Prostate gland (tissue), 2 donors: ENCODE measurements at regions not wholly inside any gene's neighbourhood (a gene's known extent, or its start where the extent isn't known, plus 50 kb on each side); places are given as distances from the start of the nearest gene placed in this dataset.

Experiments used
- DNase-seq: peaks from one replicate; pipeline ENCODE4 v3.0.0-alpha.2; 2019; ENCODE audit warnings: low spot score
- H3K27ac ChIP-seq, 2 donors: fragments of 200-600 bp; sonication (generic); 2 replicates each; pipeline ENCODE4 v1.5.1; 2017 to 2019
- H3K27me3 ChIP-seq: fragments of 200-600 bp; sonication (generic); replicated peaks from 2 replicates; pipeline ENCODE4 v1.5.1; 2019; ENCODE audit not compliant: insufficient read depth
- H3K36me3 ChIP-seq, 2 donors: fragments of 200-600 bp; sonication (generic); 1 replicate in 1 of 2; 2 replicates in 1 of 2; pipeline versions ENCODE4 v1.5.1 to v1.8.1; 2017 to 2019
- H3K4me1 ChIP-seq: fragments of 200-600 bp; sonication (generic); replicated peaks from 2 replicates; pipeline ENCODE4 v1.5.1; 2019
- H3K4me3 ChIP-seq, 2 donors: fragments of 200-600 bp; sonication (generic); 2 replicates each; pipeline ENCODE4 v1.5.1; 2017 to 2019
- H3K9me3 ChIP-seq: fragments of 200-600 bp; sonication (generic); 2 replicates; pipeline ENCODE4 v1.5.1; 2017
- POLR2A ChIP-seq: fragments of 450-650 bp; IDR thresholded peaks from one replicate; pipeline ENCODE4 v1.6.1; 2016; ENCODE audit warnings: antibody characterized with exemption, mild to moderate bottlenecking
- POLR2AphosphoS5 ChIP-seq: sonication (generic); formaldehyde crosslinking; IDR thresholded peaks from one replicate; pipeline ENCODE4 v1.6.1; 2017; ENCODE audit warnings: antibody characterized with exemption
- WGBS: methylation state at CpG from one replicate; pipeline ENCODE4 v1.1.5; 2018; 5-methylcytosine and 5-hydroxymethylcytosine counted together
- intact Hi-C: fragments of 100-400 bp; cut with DNase I; formaldehyde crosslinking; loops from one replicate; pipeline ENCODE4 v1.14.2; 2022
- TF ChIP-seq, protein P1 (sequence below), 4 experiments: fragments of 200-600 bp in 2 of 4; fragments of 450-650 bp in 2 of 4; sonication (generic) in 2 of 4; IDR thresholded peaks; 1 replicate in 3 of 4; 2 replicates in 1 of 4; pipeline ENCODE4 v1.5.1; 2016 to 2019; ENCODE audit warnings: antibody characterized with exemption in 4 of 4, mild to moderate bottlenecking in 2 of 4, moderate library complexity in 2 of 4

DNA sequence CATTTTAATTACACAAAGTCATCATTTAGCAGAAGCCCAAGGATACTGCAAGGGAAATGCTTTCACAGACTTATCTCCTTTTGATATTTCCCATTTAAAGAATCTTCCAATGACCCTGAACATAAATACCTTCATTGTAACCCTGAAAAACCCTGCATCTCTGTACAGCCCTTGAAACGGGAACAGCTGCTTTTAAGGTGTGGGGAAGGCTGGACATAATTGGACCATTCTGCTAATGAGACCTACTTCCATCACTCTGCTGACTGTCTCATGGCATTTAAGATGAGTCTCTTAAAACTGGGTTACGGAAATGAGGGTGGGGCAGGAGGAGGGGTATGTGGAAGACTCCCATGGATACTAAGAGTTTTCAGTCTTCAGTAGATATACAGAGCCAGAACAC is 485.8 kb downstream of the BRINP1 start:
- no peaks in the 10 kb centered on the region for H3K36me3 ChIP-seq
- 50% methylated on average over 2 of the region's 2 CpGs for WGBS
- H3K4me3 ChIP-seq = no peak overlapping the region
- no peaks in the 10 kb centered on the region for H3K9me3 ChIP-seq
- intact Hi-C loops = no loop called here
- H3K27ac ChIP-seq = no peak overlapping the region
- no peaks in the 10 kb centered on the region for H3K27me3 ChIP-seq
- no peak for DNase-seq
- H3K4me1 ChIP-seq = no peaks in the 10 kb centered on the region
- no peak for TF ChIP-seq POLR2AphosphoS5
- TF ChIP-seq, protein P1, sequence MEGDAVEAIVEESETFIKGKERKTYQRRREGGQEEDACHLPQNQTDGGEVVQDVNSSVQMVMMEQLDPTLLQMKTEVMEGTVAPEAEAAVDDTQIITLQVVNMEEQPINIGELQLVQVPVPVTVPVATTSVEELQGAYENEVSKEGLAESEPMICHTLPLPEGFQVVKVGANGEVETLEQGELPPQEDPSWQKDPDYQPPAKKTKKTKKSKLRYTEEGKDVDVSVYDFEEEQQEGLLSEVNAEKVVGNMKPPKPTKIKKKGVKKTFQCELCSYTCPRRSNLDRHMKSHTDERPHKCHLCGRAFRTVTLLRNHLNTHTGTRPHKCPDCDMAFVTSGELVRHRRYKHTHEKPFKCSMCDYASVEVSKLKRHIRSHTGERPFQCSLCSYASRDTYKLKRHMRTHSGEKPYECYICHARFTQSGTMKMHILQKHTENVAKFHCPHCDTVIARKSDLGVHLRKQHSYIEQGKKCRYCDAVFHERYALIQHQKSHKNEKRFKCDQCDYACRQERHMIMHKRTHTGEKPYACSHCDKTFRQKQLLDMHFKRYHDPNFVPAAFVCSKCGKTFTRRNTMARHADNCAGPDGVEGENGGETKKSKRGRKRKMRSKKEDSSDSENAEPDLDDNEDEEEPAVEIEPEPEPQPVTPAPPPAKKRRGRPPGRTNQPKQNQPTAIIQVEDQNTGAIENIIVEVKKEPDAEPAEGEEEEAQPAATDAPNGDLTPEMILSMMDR (IDR thresholded peaks at IDR 0.05) = no peak

DNA sequence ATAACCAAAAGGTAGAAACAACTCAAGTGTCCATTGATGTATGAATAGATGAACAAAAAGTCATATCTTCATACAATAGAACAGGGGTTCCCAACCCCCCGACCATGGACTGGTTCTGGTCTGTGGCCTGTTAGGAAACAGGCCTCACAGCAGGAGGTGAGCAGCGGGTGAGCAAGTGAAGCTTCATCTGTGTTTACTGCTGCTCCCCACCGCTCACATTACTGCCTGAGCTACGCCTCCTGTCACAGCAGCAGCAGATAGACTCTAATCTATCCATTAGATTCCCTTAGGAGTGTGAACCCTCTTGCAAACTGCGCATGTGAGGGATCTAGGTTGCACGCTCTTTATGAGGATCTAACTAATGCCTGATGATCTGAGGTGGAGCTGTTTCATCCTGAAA is 478.0 kb downstream of the BRINP1 start:
- no peaks in the 10 kb centered on the region for H3K27me3 ChIP-seq
- H3K36me3 ChIP-seq = no peaks in the 10 kb centered on the region
- TF ChIP-seq, protein P1 (IDR thresholded peaks at IDR 0.05) = no peak
- TF ChIP-seq POLR2AphosphoS5 (no peak), POLR2A (no peak)
- H3K9me3 ChIP-seq = no peaks in the 10 kb centered on the region
- DNase-seq = no peak
- no peaks in the 10 kb centered on the region for H3K4me1 ChIP-seq
- no peak overlapping the region for H3K27ac ChIP-seq
- WGBS = 70% methylated on average over 6 of the region's 6 CpGs
- H3K4me3 ChIP-seq = no peak overlapping the region
- intact Hi-C loops = no loop called here

DNA sequence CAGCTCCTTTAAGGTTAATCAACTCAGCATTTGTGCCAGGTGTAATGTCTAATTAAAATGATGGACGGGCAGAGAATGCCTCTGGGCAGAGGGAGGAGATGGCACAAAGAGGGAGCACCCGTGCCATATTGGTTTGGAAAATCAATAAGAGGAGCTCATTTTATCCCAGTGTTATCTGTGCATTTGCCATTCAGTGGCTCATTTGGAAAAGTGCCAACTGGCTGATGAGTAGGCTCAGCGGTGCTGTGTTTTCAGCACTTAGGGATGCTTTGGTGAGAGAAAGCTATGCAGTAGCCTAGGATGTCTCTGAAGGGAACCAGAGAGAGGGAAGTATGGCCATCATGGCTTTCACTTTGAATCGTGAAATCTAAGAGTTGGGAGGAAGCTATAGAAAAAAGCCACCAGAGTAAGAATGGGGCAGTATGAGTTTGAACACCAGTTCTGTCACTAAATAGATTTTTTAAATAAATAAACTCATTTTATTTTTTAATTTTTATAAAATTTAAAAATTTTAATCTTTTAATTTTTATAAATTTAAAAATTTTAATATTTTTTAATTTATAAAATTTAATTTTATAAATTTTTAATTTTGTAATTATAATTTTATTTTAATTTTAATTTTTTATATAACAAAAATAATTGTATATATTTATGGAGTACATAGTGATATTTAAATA is 472.8 kb downstream of the BRINP1 start:
- Histone ChIP-seq H3K4me1 (no peaks in the 10 kb centered on the region), H3K9me3 (no peaks in the 10 kb centered on the region), H3K4me3 (no peak overlapping the region), H3K36me3 (no peaks in the 10 kb centered on the region), H3K27ac (no peak overlapping the region), H3K27me3 (no peaks in the 10 kb centered on the region)
- 79% methylated on average over 4 of the region's 4 CpGs for WGBS
- DNase-seq = no peak
- TF ChIP-seq POLR2A (no peak), POLR2AphosphoS5 (no peak)
- TF ChIP-seq, protein P1 (IDR thresholded peaks at IDR 0.05) = no peak
- intact Hi-C loops = no loop called here

DNA sequence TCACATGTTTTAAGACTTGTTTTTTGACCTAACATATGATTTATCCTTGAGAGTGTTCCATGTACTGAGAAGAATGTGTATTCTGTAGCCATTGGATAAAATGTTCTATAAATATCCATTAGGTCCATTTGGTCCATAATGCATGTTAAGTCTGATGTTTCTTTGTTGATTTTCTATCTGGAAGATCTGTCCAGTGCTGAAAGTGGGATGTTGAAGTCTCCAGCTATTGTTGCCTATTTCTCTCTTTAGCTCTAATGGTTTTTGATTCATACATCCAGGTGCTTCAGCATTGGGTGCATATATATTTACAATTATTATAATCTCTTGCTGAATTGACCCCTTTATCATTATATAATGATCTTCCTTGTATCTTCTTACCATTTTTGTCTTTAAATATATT is 451.1 kb downstream of the BRINP1 start:
- Histone ChIP-seq H3K4me3 (no peak overlapping the region), H3K9me3 (no peaks in the 10 kb centered on the region), H3K4me1 (no peaks in the 10 kb centered on the region), H3K27me3 (no peaks in the 10 kb centered on the region), H3K36me3 (no peaks in the 10 kb centered on the region), H3K27ac (no peak overlapping the region)
- intact Hi-C loops = no loop called here
- TF ChIP-seq, protein P1 (IDR thresholded peaks at IDR 0.05) = no peak
- TF ChIP-seq POLR2A = no peak
- TF ChIP-seq POLR2AphosphoS5 = no peak
- DNase-seq = no peak

DNA sequence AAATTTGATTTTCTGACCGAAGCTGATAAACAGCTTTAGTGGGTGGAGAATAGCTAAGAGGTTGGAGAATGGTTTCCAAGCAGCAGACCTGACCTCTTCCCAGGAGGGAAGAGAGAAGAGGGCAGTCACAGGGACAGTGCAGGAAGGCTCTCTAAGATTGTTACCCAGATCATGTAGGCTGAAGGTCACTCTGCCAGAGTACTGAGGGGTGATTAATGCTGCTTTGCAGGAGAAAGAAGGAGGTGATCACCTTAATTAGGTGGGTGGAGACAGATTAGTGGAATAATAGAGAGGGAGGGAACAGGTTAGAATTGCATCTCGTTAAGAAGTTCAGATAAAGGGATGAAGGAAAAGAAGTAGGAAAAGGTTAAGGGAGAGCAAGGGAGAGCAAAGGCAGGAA is 440.5 kb downstream of the BRINP1 start:
- H3K9me3 ChIP-seq = no peaks in the 10 kb centered on the region
- TF ChIP-seq, protein P1 (IDR thresholded peaks at IDR 0.05) = no peak
- TF ChIP-seq POLR2A (no peak), POLR2AphosphoS5 (no peak)

More for the DNA sequence above, 440.5 kb downstream of the BRINP1 start:
- WGBS = 39% methylated on average over 2 of the region's 2 CpGs
- intact Hi-C loops = no loop called here
- Histone ChIP-seq H3K36me3 (no peaks in the 10 kb centered on the region), H3K4me3 (no peak overlapping the region), H3K27ac (no peak overlapping the region), H3K4me1 (no peaks in the 10 kb centered on the region), H3K27me3 (no peaks in the 10 kb centered on the region)
- DNase-seq = no peak
